ENCODE measurements at regions not wholly inside any gene's neighbourhood (a gene's known extent, or its start where the extent isn't known, plus 50 kb on each side); places are given as distances from the start of the nearest gene placed in this dataset.

- Histone ChIP-seq H4K20me1 (ENCODE audit: insufficient read depth) (no peaks in the 10 kb centered on the region), H3K27me3 (ENCODE audit: insufficient read depth, low read length) (no peaks in the 10 kb centered on the region), H2AFZ (ENCODE audit: low read depth, low read length, poor library complexity, severe bottlenecking) (no peak overlapping the region), H3K79me2 (ENCODE audit: insufficient read depth, low read length) (no peaks in the 10 kb centered on the region), H3K4me2 (ENCODE audit: low read length) (no peak overlapping the region), H3K27ac (ENCODE audit: low read depth, low read length) (no peak overlapping the region), H3K4me1 (ENCODE audit: control insufficient read depth in 1 of 2, insufficient read depth in 2 of 2, low read length in 2 of 2) (no peaks in the 10 kb centered on the region), H3K9me2 (ENCODE audit: insufficient read depth) (no peaks in the 10 kb centered on the region), H3K9me3 (ENCODE audit: control insufficient read depth in 1 of 2, insufficient read depth in 1 of 2, low read depth in 1 of 2, low read length in 2 of 2) (no peaks in the 10 kb centered on the region), H3K9ac (ENCODE audit: low read length) (no peak overlapping the region), H3K4me3 (replicated peaks in 1 of 2; ENCODE audit: low read depth in 1 of 2, low read length in 2 of 2) (no peak overlapping the region), H3K36me3 (ENCODE audit: control insufficient read depth in 1 of 2, insufficient read depth in 2 of 2, low read length in 2 of 2) (no peaks in the 10 kb centered on the region)
- BruUV-seq (replicated peaks) = no TSS peak
- POLR2A ChIA-PET = no interaction called here
- intact Hi-C loops (cut with micrococcal nuclease) = no loop called here
- ATAC-seq (no peak), DNase-seq (ENCODE audit: low read depth, low spot score) (no peak)
- CTCF ChIA-PET = no interaction called here
- TF ChIP-seq ELF1 (IDR thresholded peaks at IDR 0.05; ENCODE audit: borderline replicate concordance, low read depth) = no peak
- TF ChIP-seq MAX (IDR thresholded peaks at IDR 0.05) = no peak
- no peak for TF ChIP-seq CBX3 (IDR thresholded peaks at IDR 0.05; ENCODE audit: low read depth)
- no peak for TF ChIP-seq EZH2 (IDR thresholded peaks at IDR 0.05)
- no peak for TF ChIP-seq ZFX (IDR thresholded peaks at IDR 0.05)
- no peak for TF ChIP-seq RAD21 (IDR thresholded peaks at IDR 0.05; ENCODE audit: low read depth)
- no peak for TF ChIP-seq CEBPB (IDR thresholded peaks at IDR 0.05; ENCODE audit: low read depth)
- no peak for TF ChIP-seq EZH2phosphoT487 (IDR thresholded peaks at IDR 0.05; ENCODE audit: borderline replicate concordance)
- RAD21 ChIA-PET (ENCODE audit: low non-redundant PET in 1 of 2, low total read pairs in 2 of 2, uncharacterized antibody in 2 of 2, unreplicated experiment in 2 of 2) = no interaction called here
These were observed 217.3 kb upstream of the LRFN5 start for GRCh38 chr14:41389355-41389754.

- no peak for DNase-seq (ENCODE audit: low read depth, low spot score)
- no peak for ATAC-seq
- Histone ChIP-seq H3K9me3 (ENCODE audit: control insufficient read depth in 1 of 2, insufficient read depth in 1 of 2, low read depth in 1 of 2, low read length in 2 of 2) (no peaks in the 10 kb centered on the region), H3K9me2 (ENCODE audit: insufficient read depth) (no peaks in the 10 kb centered on the region), H3K4me3 (replicated peaks in 1 of 2; ENCODE audit: low read depth in 1 of 2, low read length in 2 of 2) (no peak overlapping the region), H3K27me3 (ENCODE audit: insufficient read depth, low read length) (no peaks in the 10 kb centered on the region), H3K27ac (ENCODE audit: low read depth, low read length) (no peak overlapping the region), H3K4me2 (ENCODE audit: low read length) (no peak overlapping the region), H4K20me1 (ENCODE audit: insufficient read depth) (no peaks in the 10 kb centered on the region), H3K4me1 (ENCODE audit: control insufficient read depth in 1 of 2, insufficient read depth in 2 of 2, low read length in 2 of 2) (no peaks in the 10 kb centered on the region), H3K9ac (ENCODE audit: low read length) (no peak overlapping the region), H3K79me2 (ENCODE audit: insufficient read depth, low read length) (no peaks in the 10 kb centered on the region), H3K36me3 (ENCODE audit: control insufficient read depth in 1 of 2, insufficient read depth in 2 of 2, low read length in 2 of 2) (no peaks in the 10 kb centered on the region), H2AFZ (ENCODE audit: low read depth, low read length, poor library complexity, severe bottlenecking) (no peak overlapping the region)
- TF ChIP-seq CEBPB (IDR thresholded peaks at IDR 0.05; ENCODE audit: low read depth) (no peak), CBX3 (IDR thresholded peaks at IDR 0.05; ENCODE audit: low read depth) (no peak), ELF1 (IDR thresholded peaks at IDR 0.05; ENCODE audit: borderline replicate concordance, low read depth) (no peak)
- TF ChIP-seq, protein P1, sequence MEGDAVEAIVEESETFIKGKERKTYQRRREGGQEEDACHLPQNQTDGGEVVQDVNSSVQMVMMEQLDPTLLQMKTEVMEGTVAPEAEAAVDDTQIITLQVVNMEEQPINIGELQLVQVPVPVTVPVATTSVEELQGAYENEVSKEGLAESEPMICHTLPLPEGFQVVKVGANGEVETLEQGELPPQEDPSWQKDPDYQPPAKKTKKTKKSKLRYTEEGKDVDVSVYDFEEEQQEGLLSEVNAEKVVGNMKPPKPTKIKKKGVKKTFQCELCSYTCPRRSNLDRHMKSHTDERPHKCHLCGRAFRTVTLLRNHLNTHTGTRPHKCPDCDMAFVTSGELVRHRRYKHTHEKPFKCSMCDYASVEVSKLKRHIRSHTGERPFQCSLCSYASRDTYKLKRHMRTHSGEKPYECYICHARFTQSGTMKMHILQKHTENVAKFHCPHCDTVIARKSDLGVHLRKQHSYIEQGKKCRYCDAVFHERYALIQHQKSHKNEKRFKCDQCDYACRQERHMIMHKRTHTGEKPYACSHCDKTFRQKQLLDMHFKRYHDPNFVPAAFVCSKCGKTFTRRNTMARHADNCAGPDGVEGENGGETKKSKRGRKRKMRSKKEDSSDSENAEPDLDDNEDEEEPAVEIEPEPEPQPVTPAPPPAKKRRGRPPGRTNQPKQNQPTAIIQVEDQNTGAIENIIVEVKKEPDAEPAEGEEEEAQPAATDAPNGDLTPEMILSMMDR (IDR thresholded peaks at IDR 0.05 in 2 of 3, conservative IDR thresholded peaks at IDR 0.05 in 1 of 3; ENCODE audit: borderline replicate concordance in 1 of 3, insufficient read depth in 1 of 3, low read depth in 2 of 3, low read length in 2 of 3) = no peak
- BruUV-seq (replicated peaks) = no TSS peak
- CTCF ChIA-PET = no interaction called here
- intact Hi-C loops (cut with micrococcal nuclease) = no loop called here
- RAD21 ChIA-PET (ENCODE audit: low non-redundant PET in 1 of 2, low total read pairs in 2 of 2, uncharacterized antibody in 2 of 2, unreplicated experiment in 2 of 2) = no interaction called here
- POLR2A ChIA-PET = no interaction called here
These were observed 220.9 kb upstream of the LRFN5 start for GRCh38 chr14:41385797-41386196.
